IMR-90 (cell line): ENCODE measurements at regions not wholly inside any gene's neighbourhood (a gene's known extent, or its start where the extent isn't known, plus 50 kb on each side); places are given as distances from the start of the nearest gene placed in this dataset.

Experiments used
- ATAC-seq: fragments of 200-7000 bp; cut with Tn5 transposase; 2 replicates; pipeline ENCODE4 v1.9.1; 2020; ENCODE audit warnings: low read depth, mild to moderate bottlenecking, moderate library complexity
- BruUV-seq: library from RNA; stranded (reverse); fragments of 400-500 nt; replicated peaks from 2 replicates; lab custom pipeline; 2021; lab: Mats Ljungman, UMichigan
- CTCF ChIA-PET: fragments of 300-600 bp; formaldehyde crosslinking; extraction: SDS; loops from one replicate; lab custom pipeline; 2021; ENCODE audit warnings: antibody characterized with exemption; lab: Yijun Ruan, JAX
- POLR2A ChIA-PET: fragments of 300-600 bp; sonication (Branson Sonifier 250); formaldehyde crosslinking; loops from one replicate; lab custom pipeline; 2022; ENCODE audit warnings: antibody characterized with exemption; ENCODE audit not compliant: unreplicated experiment; lab: Charles Lee
- DNase-seq: peaks from one replicate; pipeline ENCODE4 v3.0.0; 2013
- H2AFZ ChIP-seq: replicated peaks from 2 replicates; pipeline ENCODE3; 2013; ENCODE audit warnings: low read length, mild to moderate bottlenecking; ENCODE audit not compliant: poor library complexity
- H2AK5ac ChIP-seq: 2 replicates; pipeline ENCODE4 v1.6.1; 2013; ENCODE audit warnings: low read depth, low read length, inconsistent platforms
- H2AK9ac ChIP-seq: replicated peaks from 2 replicates; pipeline ENCODE3; 2013; ENCODE audit warnings: mild to moderate bottlenecking, low read depth, low read length, moderate library complexity; ENCODE audit not compliant: poor library complexity
- H2BK120ac ChIP-seq: 2 replicates; pipeline ENCODE4 v1.6.1; 2013; ENCODE audit warnings: low read depth, low read length, inconsistent platforms
- H2BK15ac ChIP-seq: 3 replicates; pipeline ENCODE4 v1.6.1; 2013; ENCODE audit warnings: low read depth, low read length, inconsistent platforms
- H2BK20ac ChIP-seq: 2 replicates; pipeline ENCODE4 v1.6.1; 2013; ENCODE audit warnings: low read depth, mild to moderate bottlenecking, inconsistent platforms, low read length, moderate library complexity
- H2BK5ac ChIP-seq: 2 replicates; pipeline ENCODE4 v1.6.1; 2013; ENCODE audit warnings: mild to moderate bottlenecking, low read depth, low read length, inconsistent platforms; ENCODE audit not compliant: poor library complexity, severe bottlenecking
- H3K14ac ChIP-seq: replicated peaks from 2 replicates; pipeline ENCODE4 v1.6.1; 2013; ENCODE audit warnings: low read depth, low read length, inconsistent platforms
- H3K18ac ChIP-seq: 2 replicates; pipeline ENCODE4 v1.6.1; 2013; ENCODE audit warnings: low read depth, low read length, control low read depth
- H3K23ac ChIP-seq: 2 replicates; pipeline ENCODE4 v1.6.1; 2013; ENCODE audit warnings: low read depth, low read length, inconsistent platforms
- H3K27ac ChIP-seq: 2 replicates; pipeline ENCODE4 v1.5.1; 2013; ENCODE audit warnings: mild to moderate bottlenecking, control low read depth, low read length; ENCODE audit not compliant: insufficient read depth
- H3K27me3 ChIP-seq: 2 replicates; pipeline ENCODE4 v1.6.1; 2013; ENCODE audit warnings: low read length; ENCODE audit not compliant: control insufficient read depth, insufficient read depth
- H3K36me3 ChIP-seq: 2 replicates; pipeline ENCODE4 v1.6.1; 2013; ENCODE audit warnings: low read length, mixed read lengths; ENCODE audit not compliant: control insufficient read depth, insufficient read depth
- H3K4ac ChIP-seq: 2 replicates; pipeline ENCODE4 v1.6.1; 2013; ENCODE audit warnings: low read depth, low read length, inconsistent platforms
- H3K4me1 ChIP-seq: 2 replicates; pipeline ENCODE4 v1.6.1; 2013; ENCODE audit warnings: low read length, mixed read lengths; ENCODE audit not compliant: control insufficient read depth, insufficient read depth
- H3K4me2 ChIP-seq: 2 replicates; pipeline ENCODE4 v1.6.1; 2013; ENCODE audit warnings: low read depth, mild to moderate bottlenecking, control low read depth, low read length, moderate library complexity
- H3K4me3 ChIP-seq: 2 replicates; pipeline ENCODE4 v1.5.1; 2013; ENCODE audit warnings: low read depth, mild to moderate bottlenecking, control low read depth, low read length, moderate library complexity; ENCODE audit not compliant: insufficient read depth
- H3K56ac ChIP-seq: 2 replicates; pipeline ENCODE4 v1.6.1; 2013; ENCODE audit warnings: low read length, inconsistent platforms; ENCODE audit not compliant: insufficient read depth; ENCODE audit errors: extremely low read depth
- H3K79me1 ChIP-seq, 2 experiments: 2 replicates each; pipeline ENCODE4 v1.6.1; 2013; ENCODE audit warnings: low read length in 2 of 2, inconsistent platforms in 1 of 2, low read depth in 1 of 2
- H3K9ac ChIP-seq: 2 replicates; pipeline ENCODE4 v1.6.1; 2013; ENCODE audit warnings: low read depth, low read length, control low read depth
- H3K9me1 ChIP-seq: 2 replicates; pipeline ENCODE4 v1.6.1; 2013; ENCODE audit warnings: low read length, inconsistent platforms; ENCODE audit not compliant: insufficient read depth
- H3K9me3 ChIP-seq: 2 replicates; pipeline ENCODE4 v1.6.1; 2013; ENCODE audit warnings: low read length; ENCODE audit not compliant: control insufficient read depth, insufficient read depth
- H4K20me1 ChIP-seq: 2 replicates; pipeline ENCODE4 v1.6.1; 2013; ENCODE audit warnings: low read length, inconsistent platforms; ENCODE audit not compliant: insufficient read depth
- H4K5ac ChIP-seq: 2 replicates; pipeline ENCODE4 v1.6.1; 2013; ENCODE audit warnings: mild to moderate bottlenecking, low read depth, low read length, control low read depth
- H4K8ac ChIP-seq, 2 experiments: 2 replicates each; pipeline ENCODE4 v1.6.1; 2013; ENCODE audit warnings: low read depth in 2 of 2, low read length in 2 of 2, control low read depth in 1 of 2, inconsistent platforms in 1 of 2
- H4K91ac ChIP-seq: 2 replicates; pipeline ENCODE4 v1.6.1; 2013; ENCODE audit warnings: low read depth, low read length, inconsistent platforms; ENCODE audit not compliant: insufficient read depth
- BHLHE40 ChIP-seq: fragments of 150-350 bp; IDR thresholded peaks from 2 replicates; pipeline ENCODE4 v1.6.1; 2016; ENCODE audit warnings: mild to moderate bottlenecking, low read depth, low read length
- CEBPB ChIP-seq: IDR thresholded peaks from 2 replicates; pipeline ENCODE4 v1.6.1; 2012; ENCODE audit warnings: low read depth, low read length, improper control_type of control experiment
- CTCF ChIP-seq: conservative IDR thresholded peaks from 2 replicates; pipeline ENCODE4 v1.5.1; 2012; ENCODE audit warnings: mild to moderate bottlenecking, low read depth, low read length, improper control_type of control experiment
- FOS ChIP-seq: fragments of 150-350 bp; IDR thresholded peaks from 2 replicates; pipeline ENCODE4 v1.6.1; 2016; ENCODE audit warnings: low read depth, low read length
- MAFK ChIP-seq: IDR thresholded peaks from 2 replicates; pipeline ENCODE4 v1.6.1; 2012; ENCODE audit warnings: low read depth, low read length, improper control_type of control experiment
- MXI1 ChIP-seq: IDR thresholded peaks from 2 replicates; pipeline ENCODE4 v1.6.1; 2012; ENCODE audit warnings: low read depth, mild to moderate bottlenecking, low read length, moderate library complexity, borderline replicate concordance
- NFE2L2 ChIP-seq: fragments of 150-350 bp; IDR thresholded peaks from 2 replicates; pipeline ENCODE4 v1.6.1; 2016; ENCODE audit warnings: low read depth, mild to moderate bottlenecking, low read length
- POLR2A ChIP-seq: IDR thresholded peaks from 2 replicates; pipeline ENCODE4 v1.6.1; 2012; ENCODE audit warnings: mild to moderate bottlenecking, low read depth, low read length
- SMC3 ChIP-seq: fragments of 150-350 bp; IDR thresholded peaks from 2 replicates; pipeline ENCODE4 v1.6.1; 2016; ENCODE audit warnings: low read depth, mild to moderate bottlenecking, antibody characterized with exemption, low read length, moderate library complexity
- WGBS, 2 experiments: methylation state at CpG; one replicate each; pipeline versions ENCODE4 v1.1.5 to v1.1.7; 2013; ENCODE audit warnings: missing lambda C conversion rate in 2 of 2; ENCODE audit not compliant: insufficient read length in 1 of 2; ENCODE audit errors: extremely low coverage in 2 of 2; 5-methylcytosine and 5-hydroxymethylcytosine counted together
- dilution Hi-C: fragments of 300-500 bp; cut with HindIII; formaldehyde crosslinking; loops from one replicate; pipeline ENCODE4 v1.14.3; 2018; ENCODE audit warnings: low sequenced_read_pairs; ENCODE audit not compliant: unreplicated experiment
- in situ Hi-C: fragments of 300-500 bp; cut with MboI; formaldehyde crosslinking; loops from 3 replicates; pipeline ENCODE4 v1.14.3; 2019; ENCODE audit warnings: low sequenced_read_pairs, inconsistent platforms, mixed read lengths
- intact Hi-C: fragments of 100-400 bp; cut with micrococcal nuclease; formaldehyde crosslinking; loops from 2 replicates; pipeline ENCODE4 v1.10.0; 2022

GRCh38 chr2:5360081-5360480 lies 332.1 kb upstream of the SOX11 start:
- intact Hi-C loops (no loop called here), dilution Hi-C loops (no loop called here), in situ Hi-C loops (no loop called here)
- Histone ChIP-seq H2AFZ (no peak overlapping the region), H2AK9ac (no peak overlapping the region), H2AK5ac (no peak overlapping the region), H3K14ac (no peak overlapping the region), H3K4me3 (no peak overlapping the region), H2BK20ac (no peak overlapping the region), H3K18ac (no peak overlapping the region), H3K4me2 (no peak overlapping the region), H3K27ac (no peak overlapping the region), H2BK5ac (no peak overlapping the region), H4K20me1 (no peaks in the 10 kb centered on the region), H3K36me3 (no peaks in the 10 kb centered on the region), H3K9ac (no peak overlapping the region), H3K9me1 (no peaks in the 10 kb centered on the region), H3K56ac (no peak overlapping the region), H4K8ac (no peak overlapping the region), H3K4me1 (no peaks in the 10 kb centered on the region), H4K5ac (no peak overlapping the region), H3K27me3 (no peaks in the 10 kb centered on the region), H3K4ac (no peak overlapping the region), H2BK15ac (no peak overlapping the region), H3K9me3 (peaks cover 10% of the 10 kb centered on the region), H3K23ac (no peak overlapping the region), H3K79me1 (no peaks in the 10 kb centered on the region), H2BK120ac (no peak overlapping the region), H4K91ac (no peak overlapping the region)
- no peak for ATAC-seq
- WGBS, 2 experiments = no CpG with 5 or more reads among the region's 9 CpGs
- CTCF ChIA-PET = no interaction called here
- TF ChIP-seq BHLHE40 = no peak
- no peak for TF ChIP-seq NFE2L2
- no peak for TF ChIP-seq CTCF
- TF ChIP-seq FOS = no peak
- no peak for TF ChIP-seq MXI1
- no peak for TF ChIP-seq MAFK
- no peak for TF ChIP-seq POLR2A
- TF ChIP-seq SMC3 = no peak
- no peak for TF ChIP-seq CEBPB
- BruUV-seq = no TSS peak
- DNase-seq = no peak
- POLR2A ChIA-PET = no interaction called here
